GM19193 (cell line): ENCODE measurements at regions not wholly inside any gene's neighbourhood (a gene's known extent, or its start where the extent isn't known, plus 50 kb on each side); places are given as distances from the start of the nearest gene placed in this dataset.

Experiments
- POLR2A ChIP-seq: IDR thresholded peaks from 4 replicates; pipeline ENCODE4 v1.6.1; 2011; ENCODE audit not compliant: insufficient read depth, insufficient read length; ENCODE audit errors: extremely low read depth

DNA sequence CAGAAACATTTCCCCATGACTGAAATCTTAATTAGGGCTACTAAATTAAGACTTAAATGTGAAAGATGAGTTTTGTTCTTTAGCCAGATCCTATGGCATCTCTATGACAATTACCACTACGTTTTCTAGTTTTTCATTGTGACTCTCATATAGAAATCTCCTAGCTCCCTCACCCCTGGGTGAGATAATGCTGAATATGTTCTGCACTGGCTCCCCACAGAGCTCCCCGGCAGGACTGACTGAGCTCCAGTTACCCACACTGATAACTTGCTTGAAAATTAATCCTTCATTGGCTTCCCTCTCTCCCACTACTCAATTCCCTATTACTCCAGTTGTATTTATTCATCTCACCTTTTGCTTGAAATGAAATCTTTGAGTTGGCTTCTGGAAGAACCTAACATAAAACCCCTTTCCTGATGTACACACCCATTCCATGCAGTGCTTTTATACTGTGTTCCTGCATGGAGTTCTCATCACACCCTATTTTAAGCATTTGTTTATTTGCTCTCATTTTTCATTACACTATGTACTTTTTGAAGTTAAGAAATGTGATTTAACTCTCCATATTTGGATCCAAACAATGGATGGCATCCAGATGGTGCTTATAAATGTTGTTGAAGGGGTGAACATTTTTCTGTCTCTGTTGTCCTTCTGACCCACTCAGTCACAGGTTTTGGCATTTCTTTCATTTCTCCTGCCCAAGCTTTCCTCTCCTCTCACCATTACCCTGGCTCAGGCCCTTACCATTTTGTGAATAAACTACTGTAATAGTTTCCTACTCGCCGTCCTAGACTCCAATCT is 623.4 kb downstream of the SPRY1 start:
- TF ChIP-seq POLR2A, result no peak

DNA sequence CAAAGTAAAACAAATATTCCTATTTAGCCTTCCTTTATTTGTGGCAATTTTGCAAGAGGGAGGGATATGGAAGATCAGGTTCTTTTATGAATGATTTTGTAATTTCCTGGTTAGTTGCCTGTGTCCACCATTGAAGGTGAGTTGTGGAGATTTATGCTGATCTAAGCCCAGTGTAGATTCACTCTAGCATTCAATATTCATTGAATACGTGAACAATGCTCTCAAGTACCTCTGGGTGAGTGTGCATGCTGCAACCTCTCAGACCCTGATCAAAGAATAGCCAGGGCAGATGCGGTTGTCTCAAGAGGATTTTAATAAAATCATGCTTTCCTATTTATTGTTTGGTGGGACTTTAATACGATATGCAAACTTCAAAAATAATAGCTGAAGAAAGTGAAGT is 628.4 kb downstream of the SPRY1 start:
- TF ChIP-seq POLR2A, result no peak

DNA sequence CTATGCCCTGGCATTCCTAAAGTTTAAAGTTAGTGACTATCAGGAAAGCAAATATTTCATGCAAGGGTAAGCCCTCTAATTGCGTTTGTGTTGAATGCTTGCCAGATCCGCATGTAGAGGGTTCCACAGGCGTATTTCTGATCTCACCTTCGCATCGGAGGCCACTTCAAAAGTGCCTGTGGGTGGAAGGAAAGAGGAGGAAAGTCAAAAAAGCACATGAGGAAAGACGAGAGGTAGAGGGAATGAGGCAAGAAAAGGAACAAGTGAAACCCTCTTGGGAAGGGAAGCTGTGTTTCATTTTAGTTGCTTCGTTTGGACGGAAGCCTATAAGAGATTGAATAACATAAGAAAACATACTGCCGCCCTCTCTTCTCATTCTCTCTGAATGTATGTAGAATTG is 628.8 kb downstream of the SPRY1 start:
- TF ChIP-seq POLR2A, result no peak

DNA sequence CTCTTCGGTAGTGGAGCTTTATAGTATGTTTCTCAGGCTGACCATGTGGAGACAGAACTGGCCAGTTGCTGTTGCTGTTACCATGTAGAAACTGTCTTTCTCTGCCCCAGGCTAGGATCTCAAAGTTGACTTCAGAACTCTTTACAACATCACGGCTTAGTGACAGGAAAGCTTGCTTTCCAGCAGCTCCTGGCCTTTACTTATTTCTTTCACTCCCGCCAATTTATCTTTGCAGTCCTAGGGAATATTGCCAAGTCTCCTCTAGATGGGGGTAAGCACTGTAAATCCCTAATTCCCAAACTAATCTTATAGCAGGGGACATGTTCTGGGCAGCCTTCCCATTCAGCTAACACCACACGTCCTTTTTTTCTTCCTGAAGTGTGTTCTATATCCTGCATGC is 631.6 kb downstream of the SPRY1 start:
- TF ChIP-seq POLR2A, result no peak

DNA sequence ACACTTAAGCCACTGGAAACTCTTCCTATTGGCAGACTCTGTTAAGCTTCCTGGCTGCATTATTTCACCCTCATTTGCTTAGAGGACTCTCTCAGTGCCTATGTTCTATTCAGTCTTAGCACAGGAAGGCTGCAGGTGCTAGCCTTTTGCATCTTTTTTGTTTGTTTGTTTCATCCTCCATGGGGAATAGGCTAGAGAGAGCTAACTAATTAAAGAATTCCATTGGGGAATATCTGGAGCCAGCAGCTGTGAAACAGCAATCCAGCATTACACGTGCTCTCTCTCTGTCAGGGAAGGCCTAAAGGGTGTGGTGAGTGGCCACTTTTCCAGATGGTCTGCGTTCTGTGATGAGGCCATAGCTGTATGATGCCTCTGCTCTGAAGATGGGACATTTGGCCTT is 633.6 kb downstream of the SPRY1 start:
- no peak for TF ChIP-seq POLR2A

DNA sequence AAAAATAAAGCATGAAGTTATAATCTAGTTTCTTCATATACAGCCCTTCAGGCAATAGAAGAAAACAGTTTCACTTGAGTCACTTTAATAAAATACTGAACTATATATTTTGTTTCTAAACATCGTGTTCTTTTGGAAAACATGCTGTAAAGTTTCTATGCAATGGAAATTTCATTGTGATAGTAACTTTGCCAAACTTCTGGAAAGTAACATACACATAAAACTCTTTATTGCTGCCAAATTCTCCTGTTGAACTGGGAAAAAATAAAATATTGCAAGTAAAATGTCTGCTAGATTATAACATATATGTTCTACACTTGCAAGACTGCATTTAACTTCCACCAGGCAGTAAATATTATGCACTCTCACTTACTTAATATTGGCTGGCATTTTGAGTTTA is 635.4 kb downstream of the SPRY1 start:
- TF ChIP-seq POLR2A, result no peak

DNA sequence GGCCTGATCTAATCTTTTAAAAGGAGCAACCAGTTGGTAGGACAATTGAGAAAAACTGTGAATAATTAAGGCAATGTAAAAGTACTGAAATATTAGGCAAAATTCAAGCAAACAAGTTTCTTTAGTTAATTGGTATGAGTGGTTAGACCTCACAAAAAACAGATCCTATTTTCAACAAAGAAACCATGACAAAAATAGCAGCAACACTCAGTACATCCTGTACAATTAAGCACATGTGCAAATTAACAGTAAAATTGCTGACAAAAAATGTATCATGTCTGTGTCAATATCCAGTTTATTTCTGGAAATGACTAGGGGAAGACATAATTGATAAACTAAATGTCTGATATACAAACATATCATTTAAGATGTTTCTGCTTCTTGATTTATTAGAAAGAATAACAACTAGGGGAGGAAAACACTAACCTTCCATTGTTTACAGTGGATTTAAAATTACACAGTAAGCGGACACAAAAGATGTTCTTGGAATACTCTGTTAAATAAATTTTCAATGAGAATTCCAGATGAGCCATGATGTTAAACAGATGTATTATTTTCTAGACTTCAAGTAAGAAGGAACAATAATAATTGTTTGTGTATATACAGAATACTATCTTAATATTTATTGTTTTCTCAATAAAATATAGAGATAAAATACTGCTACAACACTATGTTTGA is 638.9 kb downstream of the SPRY1 start:
- TF ChIP-seq POLR2A, result no peak

DNA sequence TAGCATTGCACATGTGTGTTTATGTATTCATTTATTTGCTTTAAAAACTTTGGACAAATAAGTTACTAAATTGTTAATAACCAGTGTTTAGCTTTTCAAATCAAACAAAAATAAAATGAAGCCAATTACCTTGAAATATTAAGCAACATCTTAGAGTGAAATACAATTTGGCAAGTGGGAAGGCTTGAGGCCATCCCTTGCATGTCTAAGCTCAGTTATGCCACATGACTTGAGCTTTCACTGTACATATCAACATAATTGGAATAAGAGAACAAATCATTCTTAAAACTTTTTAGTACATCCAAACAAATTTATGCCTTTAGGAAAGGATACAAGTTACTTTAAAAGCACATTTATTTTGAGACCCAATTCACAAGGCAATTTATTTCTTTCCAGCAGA is 640.6 kb downstream of the SPRY1 start:
- TF ChIP-seq POLR2A, result no peak

DNA sequence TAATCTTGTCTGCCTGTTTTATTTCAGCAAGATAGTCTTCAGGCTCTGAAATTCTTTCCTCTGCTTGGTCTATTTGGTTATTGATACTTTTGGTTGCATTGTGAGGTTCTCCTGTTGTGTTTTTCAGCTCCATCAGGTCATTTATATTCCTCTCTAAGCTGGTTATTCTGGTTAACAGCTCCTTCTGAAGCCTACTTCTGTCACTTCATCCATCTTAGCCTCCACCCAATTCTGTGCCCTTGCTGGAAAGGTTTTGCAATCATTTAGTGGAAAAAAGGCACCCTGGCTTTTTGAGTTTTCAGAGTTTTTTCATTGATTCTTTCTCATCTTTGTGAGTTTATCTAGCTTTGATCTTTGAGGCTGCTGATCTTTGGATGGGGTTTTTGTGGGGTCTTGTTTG is 647.7 kb downstream of the SPRY1 start:
- TF ChIP-seq POLR2A, result no peak

DNA sequence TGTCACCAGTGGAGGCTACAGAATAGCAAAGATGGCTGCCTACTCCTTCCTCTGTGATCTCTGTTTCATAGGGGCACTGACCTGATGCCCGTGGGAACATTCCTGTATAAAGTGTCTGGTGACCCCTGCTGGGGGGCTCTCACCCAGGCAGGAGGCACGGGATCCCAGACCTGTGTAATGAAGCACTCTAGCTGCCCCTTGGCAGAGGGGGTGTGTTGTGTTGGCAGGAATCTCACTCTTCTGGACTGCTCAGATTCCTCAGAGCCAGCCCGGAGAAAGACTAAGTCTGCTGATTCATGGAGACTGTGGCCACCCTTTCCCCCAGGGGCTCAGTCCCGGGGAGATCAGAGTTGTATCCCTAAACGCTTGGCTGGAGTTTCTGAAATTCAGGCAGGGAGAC is 648.3 kb downstream of the SPRY1 start:
- TF ChIP-seq POLR2A, result no peak

DNA sequence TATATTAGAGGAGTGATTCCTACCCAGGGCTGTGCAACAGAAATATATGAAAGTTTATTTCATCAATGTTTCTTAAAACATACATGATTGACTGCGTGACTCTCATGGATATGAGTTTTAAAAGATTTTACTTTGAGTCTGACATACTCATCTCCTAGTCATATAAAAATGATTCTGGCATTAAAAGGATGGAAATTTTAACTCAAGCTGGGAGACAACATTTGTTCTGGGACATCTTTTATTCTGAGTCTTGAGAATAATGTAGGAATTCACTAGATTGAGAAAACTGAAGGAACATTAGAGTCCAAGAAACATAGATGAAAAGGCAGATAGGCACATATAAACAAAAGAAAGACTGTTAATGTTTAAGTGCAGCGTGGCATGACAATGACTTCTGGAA is 649.6 kb downstream of the SPRY1 start:
- TF ChIP-seq POLR2A, result no peak

DNA sequence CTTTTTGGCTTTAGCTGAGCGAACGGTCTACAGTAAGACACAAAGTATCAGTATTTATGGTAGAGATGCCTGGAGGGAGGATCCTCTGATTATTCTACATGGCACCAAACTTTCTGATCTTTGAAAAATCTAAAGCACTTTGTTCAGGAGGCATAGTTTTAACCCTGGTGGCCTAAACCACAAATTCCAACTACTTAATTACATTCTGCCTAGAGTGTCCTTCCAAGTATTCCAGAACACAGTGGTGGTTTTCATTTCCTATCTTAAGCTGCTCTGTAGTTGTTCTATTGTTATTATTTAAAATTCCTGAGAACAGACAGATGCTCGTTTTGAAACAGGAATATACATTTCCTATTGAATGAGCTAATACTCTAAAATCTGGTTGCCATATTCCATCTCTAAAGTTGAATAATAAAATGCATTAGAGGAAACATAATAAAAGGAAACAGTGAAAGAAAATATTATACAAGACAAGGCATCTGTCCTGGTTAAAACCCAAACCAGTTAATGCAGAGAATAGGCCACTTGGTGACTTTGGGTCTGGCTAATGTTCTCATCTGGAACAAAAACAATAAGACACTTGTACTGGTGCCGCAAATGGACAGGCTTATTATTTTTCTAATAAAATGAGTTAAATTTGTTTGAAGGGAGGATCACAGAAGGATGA is 657.4 kb downstream of the SPRY1 start:
- TF ChIP-seq POLR2A, result no peak

DNA sequence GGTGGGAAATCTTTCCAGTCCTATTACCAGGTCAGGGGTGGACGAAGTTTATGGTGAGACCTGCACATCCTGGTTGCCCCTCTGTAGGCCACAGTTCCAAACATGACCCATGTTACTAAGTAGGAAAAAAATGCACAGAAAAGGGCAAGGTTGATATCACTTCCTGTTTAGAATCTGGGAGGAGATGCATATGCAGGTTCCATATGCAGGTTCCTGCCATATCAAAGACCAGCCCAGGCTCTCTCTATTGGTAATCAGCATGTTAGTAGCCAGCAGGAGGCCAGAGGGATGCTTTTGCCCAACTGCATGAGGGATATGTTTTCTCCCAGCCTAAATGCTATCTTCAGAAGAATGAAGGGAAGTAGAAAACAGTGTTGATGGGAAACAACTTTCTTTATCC is 657.2 kb downstream of the ANKRD50 start:
- no peak for TF ChIP-seq POLR2A

DNA sequence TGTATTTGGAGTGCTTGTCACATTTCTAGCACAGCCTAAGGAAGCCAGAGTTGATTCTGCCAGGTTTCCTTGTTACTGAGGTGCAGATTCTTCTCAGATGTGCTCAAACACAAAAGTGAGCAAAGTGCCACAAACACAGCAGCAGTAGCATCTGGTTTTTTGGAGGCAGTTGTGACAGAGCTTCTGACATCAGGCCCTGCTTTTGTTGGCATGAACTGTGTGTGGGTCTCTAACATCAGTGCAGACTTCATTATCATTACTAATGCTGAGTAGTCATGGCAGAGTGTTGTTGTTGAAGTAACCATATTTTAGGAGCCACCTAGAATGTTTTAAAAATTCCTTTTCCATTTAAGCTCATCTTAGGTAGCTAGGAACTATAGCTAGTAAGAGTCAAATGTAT is 656.6 kb downstream of the ANKRD50 start:
- TF ChIP-seq POLR2A, result no peak

DNA sequence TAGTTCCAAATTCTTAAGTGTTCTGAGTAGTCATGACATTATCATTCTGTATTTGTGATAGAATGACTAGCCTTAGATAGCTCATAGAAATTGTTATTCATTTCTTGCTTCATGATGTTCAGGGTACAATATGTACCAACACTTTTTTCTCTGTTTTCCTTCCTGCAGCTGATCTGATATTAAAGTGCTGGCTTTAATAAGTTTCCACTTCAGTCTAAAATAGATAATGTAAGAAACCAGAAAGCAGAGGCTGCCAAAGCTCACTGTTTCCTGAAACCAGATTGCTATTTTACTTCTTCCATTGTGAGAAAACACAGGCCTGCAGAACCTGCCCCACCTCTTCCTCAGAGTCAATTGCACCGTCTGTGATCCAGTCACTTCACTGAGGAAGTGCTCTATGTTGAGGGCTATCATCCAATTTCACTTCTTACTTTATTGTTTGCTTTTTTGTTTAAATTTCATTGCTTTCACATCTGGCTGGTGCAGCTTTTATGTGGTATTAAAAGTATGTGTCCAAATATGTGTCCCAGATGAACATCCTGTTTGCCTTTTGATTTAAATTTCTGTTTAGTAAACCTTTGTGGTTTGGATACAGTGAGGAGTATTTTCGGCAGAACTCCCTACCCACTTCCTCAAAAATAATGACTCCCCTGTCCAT is 652.1 kb downstream of the ANKRD50 start:
- TF ChIP-seq POLR2A, result no peak

DNA sequence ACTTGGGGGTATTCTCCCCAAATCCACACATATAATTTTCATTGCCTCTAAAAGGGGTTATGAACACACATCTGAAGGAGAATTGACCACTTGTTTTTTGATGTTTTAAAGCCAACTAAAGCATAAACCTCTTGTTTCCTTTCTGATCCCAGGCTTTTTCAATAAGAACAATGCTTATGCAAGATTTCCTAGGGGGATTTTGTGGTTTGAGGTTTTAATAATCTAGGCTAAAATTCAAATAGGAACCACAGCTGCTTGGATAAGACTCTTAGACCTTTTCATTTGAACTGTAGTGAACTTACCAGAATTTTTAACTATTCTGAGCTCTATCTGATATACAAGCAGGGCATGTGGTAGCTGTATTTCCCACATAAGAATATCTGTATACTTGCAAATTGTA is 651.1 kb downstream of the ANKRD50 start:
- no peak for TF ChIP-seq POLR2A

DNA sequence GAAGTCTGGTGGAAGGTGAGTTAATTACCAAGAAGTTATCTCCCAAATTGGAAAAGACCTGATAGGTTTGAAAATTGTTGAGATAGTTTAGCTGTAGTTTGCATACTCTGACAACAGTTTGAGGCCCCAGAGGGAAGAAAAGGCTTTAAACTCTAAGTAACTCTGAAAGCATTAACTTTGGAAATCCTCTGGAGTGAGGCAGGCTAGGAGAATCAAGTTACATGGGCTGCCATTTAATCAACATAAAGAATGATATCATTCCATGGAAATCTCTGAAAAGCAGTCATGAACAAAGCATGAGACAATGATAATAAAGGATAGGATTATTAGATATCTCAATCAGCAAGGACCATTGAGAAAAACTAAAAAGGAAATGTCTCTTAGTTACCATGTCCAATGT is 647.1 kb downstream of the ANKRD50 start:
- TF ChIP-seq POLR2A, result no peak
